A673 (cell line): ENCODE measurements at regions not wholly inside any gene's neighbourhood (a gene's known extent, or its start where the extent isn't known, plus 50 kb on each side); places are given as distances from the start of the nearest gene placed in this dataset.

Experiments used
- EZH2 ChIP-seq: fragments of 200-600 bp; sonication (generic); IDR thresholded peaks from 2 replicates; pipeline ENCODE4 v1.6.1; 2017; ENCODE audit warnings: borderline replicate concordance, low read depth, mild to moderate bottlenecking, mixed read lengths, antibody characterized with exemption, low read length; ENCODE audit not compliant: poor library complexity, severe bottlenecking
- TF ChIP-seq, protein P1 (sequence below): fragments of 300-800, 200-600 bp; sonication (generic); conservative IDR thresholded peaks from 2 replicates; pipeline ENCODE4 v1.5.1; 2017; ENCODE audit warnings: low read depth, mild to moderate bottlenecking, antibody characterized with exemption, low read length, moderate library complexity, mixed read lengths

DNA sequence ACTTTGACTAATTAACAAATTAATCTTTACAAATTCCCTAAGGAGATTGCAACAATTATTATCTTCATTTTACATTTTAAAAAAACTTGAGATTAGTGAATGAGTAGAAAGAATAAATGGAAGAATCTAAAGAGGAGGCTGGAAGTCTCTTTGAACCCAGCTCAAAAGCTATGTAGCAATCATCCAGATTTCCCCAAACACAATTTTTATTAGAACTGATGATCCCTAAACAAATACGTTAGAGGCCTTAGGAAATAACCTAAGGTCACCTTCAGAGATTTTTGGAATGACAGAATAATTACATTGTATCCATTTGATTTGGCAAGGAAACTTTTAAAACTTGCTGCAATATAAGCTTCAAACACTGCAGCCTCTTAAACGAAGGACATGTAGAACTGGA is 242.4 kb upstream of the LYPLAL1 start:
- TF ChIP-seq, protein P1, sequence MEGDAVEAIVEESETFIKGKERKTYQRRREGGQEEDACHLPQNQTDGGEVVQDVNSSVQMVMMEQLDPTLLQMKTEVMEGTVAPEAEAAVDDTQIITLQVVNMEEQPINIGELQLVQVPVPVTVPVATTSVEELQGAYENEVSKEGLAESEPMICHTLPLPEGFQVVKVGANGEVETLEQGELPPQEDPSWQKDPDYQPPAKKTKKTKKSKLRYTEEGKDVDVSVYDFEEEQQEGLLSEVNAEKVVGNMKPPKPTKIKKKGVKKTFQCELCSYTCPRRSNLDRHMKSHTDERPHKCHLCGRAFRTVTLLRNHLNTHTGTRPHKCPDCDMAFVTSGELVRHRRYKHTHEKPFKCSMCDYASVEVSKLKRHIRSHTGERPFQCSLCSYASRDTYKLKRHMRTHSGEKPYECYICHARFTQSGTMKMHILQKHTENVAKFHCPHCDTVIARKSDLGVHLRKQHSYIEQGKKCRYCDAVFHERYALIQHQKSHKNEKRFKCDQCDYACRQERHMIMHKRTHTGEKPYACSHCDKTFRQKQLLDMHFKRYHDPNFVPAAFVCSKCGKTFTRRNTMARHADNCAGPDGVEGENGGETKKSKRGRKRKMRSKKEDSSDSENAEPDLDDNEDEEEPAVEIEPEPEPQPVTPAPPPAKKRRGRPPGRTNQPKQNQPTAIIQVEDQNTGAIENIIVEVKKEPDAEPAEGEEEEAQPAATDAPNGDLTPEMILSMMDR: no peak
- no peak for TF ChIP-seq EZH2
